ENCODE measurements at regions not wholly inside any gene's neighbourhood (a gene's known extent, or its start where the extent isn't known, plus 50 kb on each side); places are given as distances from the start of the nearest gene placed in this dataset.

GRCh38 chr9:90023861-90024260 is 419.0 kb downstream of the GADD45G start:
- Histone ChIP-seq H3K9me3 (ENCODE audit: control insufficient read depth in 3 of 3, low read length in 3 of 3) (peaks cover 0 to 6% (median 5%) of the 10 kb centered on the region in 3 donors), H3K9ac (ENCODE audit: low read depth in 1 of 3, low read length in 3 of 3) (no peak overlapping the region), H3K27me3 (ENCODE audit: control insufficient read depth in 3 of 3, insufficient read depth in 3 of 3, low read length in 3 of 3) (no peaks in the 10 kb centered on the region), H3K4me3 (ENCODE audit: low read length in 3 of 3) (no peak overlapping the region), H3K27ac (ENCODE audit: low read depth, low read length) (no peak overlapping the region), H3K4me1 (ENCODE audit: control insufficient read depth in 3 of 3, insufficient read depth in 3 of 3, low read length in 3 of 3) (peaks cover 21 to 37% (median 22%) of the 10 kb centered on the region in 3 donors), H3K36me3 (ENCODE audit: control insufficient read depth in 3 of 3, insufficient read depth in 3 of 3, low read length in 3 of 3) (no peaks in the 10 kb centered on the region)

DNA sequence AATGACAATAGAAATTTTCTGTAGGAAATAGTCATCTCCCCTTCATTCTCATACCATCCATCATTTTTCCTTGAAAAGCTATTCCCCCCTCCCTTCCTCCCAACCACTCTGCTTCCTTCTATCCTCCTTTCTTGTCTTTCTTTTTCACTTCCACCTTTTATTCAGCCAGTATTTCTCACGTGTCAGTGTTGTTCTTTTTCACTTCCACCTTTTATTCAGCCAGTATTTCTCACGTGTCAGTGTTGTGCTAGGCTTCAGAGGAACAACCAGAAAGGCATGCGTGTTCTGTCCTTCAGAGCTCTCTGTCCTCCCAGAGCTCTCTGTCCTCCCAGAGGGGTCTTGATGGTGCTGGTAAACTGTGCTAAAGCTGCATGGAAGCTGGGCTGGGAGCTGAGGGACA is 419.6 kb downstream of the GADD45G start:
- H3K27me3 ChIP-seq (ENCODE audit: control insufficient read depth in 3 of 3, insufficient read depth in 3 of 3, low read length in 3 of 3): no peaks in the 10 kb centered on the region
- no peak overlapping the region for H3K4me3 ChIP-seq (ENCODE audit: low read length in 3 of 3)
- H3K9me3 ChIP-seq (ENCODE audit: control insufficient read depth in 3 of 3, low read length in 3 of 3): peaks cover 0 to 6% (median 5%) of the 10 kb centered on the region in 3 donors
- no peak overlapping the region for H3K27ac ChIP-seq (ENCODE audit: low read depth, low read length)
- H3K4me1 ChIP-seq (ENCODE audit: control insufficient read depth in 3 of 3, insufficient read depth in 3 of 3, low read length in 3 of 3): peaks cover 21 to 32% (median 22%) of the 10 kb centered on the region in 3 donors
- H3K9ac ChIP-seq (ENCODE audit: low read depth in 1 of 3, low read length in 3 of 3): no peak overlapping the region
- H3K36me3 ChIP-seq (ENCODE audit: control insufficient read depth in 3 of 3, insufficient read depth in 3 of 3, low read length in 3 of 3): no peaks in the 10 kb centered on the region

GRCh38 chr9:90024823-90025222 is 420.0 kb downstream of the GADD45G start:
- Histone ChIP-seq H3K4me1 (ENCODE audit: control insufficient read depth in 3 of 3, insufficient read depth in 3 of 3, low read length in 3 of 3) (peaks cover 18 to 28% (median 19%) of the 10 kb centered on the region in 3 donors), H3K9ac (ENCODE audit: low read depth in 1 of 3, low read length in 3 of 3) (no peak overlapping the region), H3K36me3 (ENCODE audit: control insufficient read depth in 3 of 3, insufficient read depth in 3 of 3, low read length in 3 of 3) (no peaks in the 10 kb centered on the region), H3K27ac (ENCODE audit: low read depth, low read length) (no peak overlapping the region), H3K9me3 (ENCODE audit: control insufficient read depth in 3 of 3, low read length in 3 of 3) (peaks cover 0 to 6% (median 5%) of the 10 kb centered on the region in 3 donors), H3K4me3 (ENCODE audit: low read length in 3 of 3) (no peak overlapping the region), H3K27me3 (ENCODE audit: control insufficient read depth in 3 of 3, insufficient read depth in 3 of 3, low read length in 3 of 3) (no peaks in the 10 kb centered on the region)

- Histone ChIP-seq H3K9me3 (ENCODE audit: control insufficient read depth in 3 of 3, low read length in 3 of 3) (peaks cover 0 to 6% (median 5%) of the 10 kb centered on the region in 3 donors), H3K9ac (ENCODE audit: low read depth in 1 of 3, low read length in 3 of 3) (peak overlapping the region in 1 of 3 donors; percentile 34), H3K4me1 (ENCODE audit: control insufficient read depth in 3 of 3, insufficient read depth in 3 of 3, low read length in 3 of 3) (peaks cover 10 to 20% (median 12%) of the 10 kb centered on the region in 3 donors), H3K27ac (ENCODE audit: low read depth, low read length) (no peak overlapping the region), H3K36me3 (ENCODE audit: control insufficient read depth in 3 of 3, insufficient read depth in 3 of 3, low read length in 3 of 3) (no peaks in the 10 kb centered on the region), H3K27me3 (ENCODE audit: control insufficient read depth in 3 of 3, insufficient read depth in 3 of 3, low read length in 3 of 3) (no peaks in the 10 kb centered on the region), H3K4me3 (ENCODE audit: low read length in 3 of 3) (no peak overlapping the region)
These were observed 421.0 kb downstream of the GADD45G start for GRCh38 chr9:90025816-90026215.

DNA sequence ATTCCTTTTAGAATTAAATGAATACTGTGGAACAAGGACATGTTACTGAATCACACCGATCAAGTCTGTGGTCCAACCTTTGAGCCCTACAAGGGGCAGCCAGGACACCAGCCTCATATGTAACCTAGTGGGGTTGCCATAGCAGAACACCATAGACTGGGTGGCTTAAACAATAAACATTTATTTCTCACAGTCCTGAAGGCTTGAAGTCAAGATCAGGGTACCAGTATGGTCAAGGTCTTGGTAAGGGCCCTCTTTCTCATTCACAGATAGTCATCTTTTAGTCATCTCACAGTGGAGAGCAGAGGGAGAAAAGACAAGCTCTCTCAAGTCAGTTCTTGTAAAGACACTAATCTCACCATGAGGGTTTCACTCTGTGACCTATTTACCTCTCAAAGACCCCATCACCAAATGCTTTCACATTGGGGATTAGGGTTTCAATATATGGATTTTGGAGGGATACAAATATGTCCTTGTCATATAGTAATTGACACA is 422.5 kb downstream of the GADD45G start:
- no peak overlapping the region for H3K9ac ChIP-seq (ENCODE audit: low read depth in 1 of 3, low read length in 3 of 3)
- peaks cover 0 to 3% (median 3%) of the 10 kb centered on the region in 3 donors for H3K9me3 ChIP-seq (ENCODE audit: control insufficient read depth in 3 of 3, low read length in 3 of 3)
- H3K4me1 ChIP-seq (ENCODE audit: control insufficient read depth in 3 of 3, insufficient read depth in 3 of 3, low read length in 3 of 3): peaks cover 4 to 10% (median 5%) of the 10 kb centered on the region in 3 donors
- H3K36me3 ChIP-seq (ENCODE audit: control insufficient read depth in 3 of 3, insufficient read depth in 3 of 3, low read length in 3 of 3): no peaks in the 10 kb centered on the region
- H3K27me3 ChIP-seq (ENCODE audit: control insufficient read depth in 3 of 3, insufficient read depth in 3 of 3, low read length in 3 of 3): no peaks in the 10 kb centered on the region
- no peak overlapping the region for H3K27ac ChIP-seq (ENCODE audit: low read depth, low read length)
- no peak overlapping the region for H3K4me3 ChIP-seq (ENCODE audit: low read length in 3 of 3)

GRCh38 chr9:90029386-90029785 is 424.6 kb downstream of the GADD45G start:
- peaks cover 4 to 10% (median 5%) of the 10 kb centered on the region in 3 donors for H3K4me1 ChIP-seq (ENCODE audit: control insufficient read depth in 3 of 3, insufficient read depth in 3 of 3, low read length in 3 of 3)
- no peaks in the 10 kb centered on the region for H3K27me3 ChIP-seq (ENCODE audit: control insufficient read depth in 3 of 3, insufficient read depth in 3 of 3, low read length in 3 of 3)
- no peaks in the 10 kb centered on the region for H3K36me3 ChIP-seq (ENCODE audit: control insufficient read depth in 3 of 3, insufficient read depth in 3 of 3, low read length in 3 of 3)
- no peak overlapping the region for H3K27ac ChIP-seq (ENCODE audit: low read depth, low read length)
- no peaks in the 10 kb centered on the region for H3K9me3 ChIP-seq (ENCODE audit: control insufficient read depth in 3 of 3, low read length in 3 of 3)
- no peak overlapping the region for H3K4me3 ChIP-seq (ENCODE audit: low read length in 3 of 3)
- no peak overlapping the region for H3K9ac ChIP-seq (ENCODE audit: low read depth in 1 of 3, low read length in 3 of 3)

DNA sequence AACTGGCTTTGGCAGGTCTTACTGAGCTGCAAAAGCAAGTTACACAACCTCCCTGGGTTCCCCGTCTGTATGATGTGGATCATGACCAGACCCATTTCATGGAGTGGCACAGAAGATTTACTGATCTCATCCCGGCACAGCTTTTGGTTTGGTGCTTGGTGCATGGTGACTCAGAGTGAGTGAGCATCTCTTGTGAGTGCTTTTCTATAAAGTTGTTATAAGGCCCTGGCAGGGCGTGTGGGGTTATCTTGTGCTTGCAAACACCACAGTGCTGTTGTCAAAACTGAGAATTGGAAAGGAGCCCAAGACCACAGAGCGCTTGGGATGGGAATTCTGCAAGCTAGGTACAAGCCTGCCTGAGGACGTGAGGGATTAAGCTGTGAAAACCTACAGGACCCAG is 425.2 kb downstream of the GADD45G start:
- peaks cover 4 to 7% (median 5%) of the 10 kb centered on the region in 3 donors for H3K4me1 ChIP-seq (ENCODE audit: control insufficient read depth in 3 of 3, insufficient read depth in 3 of 3, low read length in 3 of 3)
- H3K4me3 ChIP-seq (ENCODE audit: low read length in 3 of 3): no peak overlapping the region
- H3K36me3 ChIP-seq (ENCODE audit: control insufficient read depth in 3 of 3, insufficient read depth in 3 of 3, low read length in 3 of 3): no peaks in the 10 kb centered on the region
- no peak overlapping the region for H3K27ac ChIP-seq (ENCODE audit: low read depth, low read length)
- H3K27me3 ChIP-seq (ENCODE audit: control insufficient read depth in 3 of 3, insufficient read depth in 3 of 3, low read length in 3 of 3): no peaks in the 10 kb centered on the region
- H3K9me3 ChIP-seq (ENCODE audit: control insufficient read depth in 3 of 3, low read length in 3 of 3): no peaks in the 10 kb centered on the region
- H3K9ac ChIP-seq (ENCODE audit: low read depth in 1 of 3, low read length in 3 of 3): no peak overlapping the region

DNA sequence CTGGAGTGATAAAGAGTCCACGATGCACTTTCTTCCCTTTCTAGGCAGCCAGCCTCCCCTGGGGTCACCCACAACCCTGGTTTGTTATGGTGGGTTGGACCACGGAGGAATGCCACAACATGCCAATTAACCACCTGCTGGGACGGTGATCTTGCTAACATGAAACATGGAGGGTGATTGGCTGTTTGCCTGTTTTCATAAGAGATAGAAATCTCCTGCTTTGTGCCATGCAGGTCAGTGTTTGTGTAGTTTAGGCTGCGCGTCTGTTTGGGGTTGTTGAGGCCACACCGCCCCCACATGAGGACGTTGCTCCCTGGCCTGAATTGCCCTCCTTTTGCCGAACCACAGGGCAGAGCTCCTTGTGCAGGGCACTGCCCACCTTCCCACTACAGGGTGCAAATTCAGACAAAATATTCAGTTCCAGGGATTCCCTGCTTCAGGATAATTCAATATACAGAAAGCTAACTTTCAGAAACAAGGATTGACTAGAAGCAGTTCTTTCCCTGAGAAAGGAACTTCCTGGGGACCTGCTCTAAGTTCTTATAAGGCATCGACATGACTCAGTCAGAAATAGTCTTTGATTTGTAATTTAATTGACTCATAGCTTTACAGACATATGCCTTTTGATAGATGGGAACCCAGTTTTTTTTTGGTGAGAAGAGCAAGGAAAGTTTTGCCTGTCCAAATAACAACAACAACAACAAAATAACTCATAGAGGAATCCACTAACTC is 427.6 kb downstream of the GADD45G start:
- no peak overlapping the region for H3K27ac ChIP-seq (ENCODE audit: low read depth, low read length)
- H3K36me3 ChIP-seq (ENCODE audit: control insufficient read depth in 3 of 3, insufficient read depth in 3 of 3, low read length in 3 of 3): no peaks in the 10 kb centered on the region
- no peaks in the 10 kb centered on the region for H3K9me3 ChIP-seq (ENCODE audit: control insufficient read depth in 3 of 3, low read length in 3 of 3)
- no peaks in the 10 kb centered on the region for H3K27me3 ChIP-seq (ENCODE audit: control insufficient read depth in 3 of 3, insufficient read depth in 3 of 3, low read length in 3 of 3)
- H3K9ac ChIP-seq (ENCODE audit: low read depth in 1 of 3, low read length in 3 of 3): no peak overlapping the region
- H3K4me1 ChIP-seq (ENCODE audit: control insufficient read depth in 3 of 3, insufficient read depth in 3 of 3, low read length in 3 of 3): no peaks in the 10 kb centered on the region
- no peak overlapping the region for H3K4me3 ChIP-seq (ENCODE audit: low read length in 3 of 3)

DNA sequence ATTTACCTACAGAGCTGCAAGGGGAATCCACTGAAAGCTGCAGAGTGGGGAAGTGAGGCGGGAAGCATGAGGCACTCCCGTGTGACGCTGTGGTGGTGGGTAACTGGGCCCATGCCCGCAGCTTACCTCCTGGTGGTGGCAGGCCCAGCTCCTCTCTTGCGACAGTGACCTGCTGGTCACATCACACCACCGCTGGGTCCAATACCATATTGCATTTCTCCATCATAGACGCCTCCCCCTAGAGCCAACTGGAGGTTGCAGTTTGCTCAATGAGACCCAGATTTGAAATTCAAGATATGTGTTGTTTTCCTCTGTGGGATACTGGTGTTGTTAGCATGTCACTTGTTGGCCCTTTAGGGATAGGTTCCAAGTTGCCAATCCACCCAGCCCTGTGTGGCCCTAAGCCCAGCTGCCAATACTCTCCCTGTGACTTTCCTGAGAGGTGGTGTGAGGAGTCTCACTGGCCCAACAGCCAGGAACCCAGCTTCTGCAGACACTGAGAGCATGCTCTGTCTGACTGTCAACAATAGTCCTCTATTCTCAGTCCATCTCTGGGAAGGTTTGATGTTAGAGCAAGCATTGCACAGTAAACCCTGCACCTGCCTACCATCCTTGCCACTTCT is 428.3 kb downstream of the GADD45G start:
- Histone ChIP-seq H3K4me3 (ENCODE audit: low read length in 3 of 3) (no peak overlapping the region), H3K4me1 (ENCODE audit: control insufficient read depth in 3 of 3, insufficient read depth in 3 of 3, low read length in 3 of 3) (no peaks in the 10 kb centered on the region), H3K27ac (ENCODE audit: low read depth, low read length) (no peak overlapping the region), H3K9ac (ENCODE audit: low read depth in 1 of 3, low read length in 3 of 3) (no peak overlapping the region), H3K9me3 (ENCODE audit: control insufficient read depth in 3 of 3, low read length in 3 of 3) (no peaks in the 10 kb centered on the region), H3K36me3 (ENCODE audit: control insufficient read depth in 3 of 3, insufficient read depth in 3 of 3, low read length in 3 of 3) (no peaks in the 10 kb centered on the region), H3K27me3 (ENCODE audit: control insufficient read depth in 3 of 3, insufficient read depth in 3 of 3, low read length in 3 of 3) (no peaks in the 10 kb centered on the region)

- Histone ChIP-seq H3K27ac (ENCODE audit: low read depth, low read length) (no peak overlapping the region), H3K4me1 (ENCODE audit: control insufficient read depth in 3 of 3, insufficient read depth in 3 of 3, low read length in 3 of 3) (no peaks in the 10 kb centered on the region), H3K27me3 (ENCODE audit: control insufficient read depth in 3 of 3, insufficient read depth in 3 of 3, low read length in 3 of 3) (no peaks in the 10 kb centered on the region), H3K9me3 (ENCODE audit: control insufficient read depth in 3 of 3, low read length in 3 of 3) (no peaks in the 10 kb centered on the region), H3K9ac (ENCODE audit: low read depth in 1 of 3, low read length in 3 of 3) (no peak overlapping the region), H3K4me3 (ENCODE audit: low read length in 3 of 3) (no peak overlapping the region), H3K36me3 (ENCODE audit: control insufficient read depth in 3 of 3, insufficient read depth in 3 of 3, low read length in 3 of 3) (no peaks in the 10 kb centered on the region)
These were observed 429.3 kb downstream of the GADD45G start for GRCh38 chr9:90034071-90034470.

All from skeletal muscle tissue (tissue), 3 donors.